ENCODE measurements at regions not wholly inside any gene's neighbourhood (a gene's known extent, or its start where the extent isn't known, plus 50 kb on each side); places are given as distances from the start of the nearest gene placed in this dataset.

GRCh38 chr1:184890539-184890973, 83.8 kb downstream of the NIBAN1 start:
- no peak for TF ChIP-seq CTCF (IDR thresholded peaks at IDR 0.05; ENCODE audit: insufficient read depth, low read depth, low read length)
- TF ChIP-seq EZH2 (IDR thresholded peaks at IDR 0.05; ENCODE audit: insufficient read depth, low read length): no peak

Measured in astrocyte (in vitro differentiated cells and primary cell).